HG02763 (cell line): ENCODE measurements at regions not wholly inside any gene's neighbourhood (a gene's known extent, or its start where the extent isn't known, plus 50 kb on each side); places are given as distances from the start of the nearest gene placed in this dataset.
A peak's percentile ranks its signal among the peaks of the same experiment; 100 is the strongest.
"Not testable (repeated sequence)": the region's sequence is repeated elsewhere in the genome, so short reads cannot be mapped to it uniquely, and the experiment has no call there.

Experiments used
- ATAC-seq: cut with Tn5 transposase; IDR thresholded peaks from one replicate; pipeline ENCODE4 v1.9.1; 2021; ENCODE audit warnings: mild to moderate bottlenecking, moderate library complexity; ENCODE audit not compliant: unreplicated experiment

- ATAC-seq, result no peak
These were observed 110.6 kb upstream of the ZNF746 start for GRCh38 chr7:149608168-149608567.

- no peak for ATAC-seq
These were observed 110.1 kb upstream of the ZNF746 start for GRCh38 chr7:149607683-149608082.

- no peak for ATAC-seq
These were observed 109.2 kb upstream of the ZNF746 start for GRCh38 chr7:149606826-149607225.

- no peak for ATAC-seq
These were observed 108.1 kb upstream of the ZNF746 start for GRCh38 chr7:149605696-149606095.

- no peak for ATAC-seq
These were observed 106.9 kb upstream of the ZNF746 start for GRCh38 chr7:149604521-149604920.

GRCh38 chr7:149600669-149601330 lies 103.2 kb upstream of the ZNF746 start:
- ATAC-seq, result peak; percentile 95

GRCh38 chr7:149599636-149600206 lies 102.1 kb upstream of the ZNF746 start:
- ATAC-seq, result no peak

- ATAC-seq, result no peak
These were observed 101.2 kb upstream of the ZNF746 start for GRCh38 chr7:149598721-149599308.

GRCh38 chr7:149597789-149598188 lies 100.2 kb upstream of the ZNF746 start:
- not testable (repeated sequence) for ATAC-seq

- no peak for ATAC-seq
These were observed 97.9 kb upstream of the ZNF746 start for GRCh38 chr7:149595541-149595940.

- ATAC-seq, result no peak
These were observed 97.5 kb upstream of the ZNF746 start for GRCh38 chr7:149595078-149595477.

GRCh38 chr7:149588930-149589329 lies 91.3 kb upstream of the ZNF746 start:
- no peak for ATAC-seq

- ATAC-seq, result no peak
These were observed 89.3 kb upstream of the ZNF746 start for GRCh38 chr7:149586646-149587645.

- ATAC-seq, result no peak
These were observed 86.9 kb upstream of the ZNF746 start for GRCh38 chr7:149584530-149584929.

- ATAC-seq, result no peak
These were observed 86.4 kb upstream of the ZNF746 start for GRCh38 chr7:149584009-149584408.

GRCh38 chr7:149580328-149580727 lies 82.7 kb upstream of the ZNF746 start:
- no peak for ATAC-seq

GRCh38 chr7:149579365-149579764 lies 81.8 kb upstream of the ZNF746 start:
- ATAC-seq, result not testable (repeated sequence)

GRCh38 chr7:149574428-149574827 lies 76.8 kb upstream of the ZNF746 start:
- ATAC-seq, result not testable (repeated sequence)

GRCh38 chr7:149573519-149573918 lies 75.9 kb upstream of the ZNF746 start:
- no peak for ATAC-seq

GRCh38 chr7:149572920-149573319 lies 75.3 kb upstream of the ZNF746 start:
- ATAC-seq, result not testable (repeated sequence)

GRCh38 chr7:149570784-149571183 lies 73.2 kb upstream of the ZNF746 start:
- ATAC-seq, result no peak
